Esophagus squamous epithelium (tissue), 4 donors: ENCODE measurements at regions not wholly inside any gene's neighbourhood (a gene's known extent, or its start where the extent isn't known, plus 50 kb on each side); places are given as distances from the start of the nearest gene placed in this dataset.

Experiments
- POLR2A ChIP-seq, 4 donors: fragments of 450-650 bp; IDR thresholded peaks; one replicate each; pipeline ENCODE4 v1.6.1; 2017; ENCODE audit warnings: antibody characterized with exemption in 4 of 4, mild to moderate bottlenecking in 4 of 4, moderate library complexity in 3 of 4
- TF ChIP-seq, protein P1 (sequence below), 6 experiments: fragments of 450-650 bp in 4 of 6; fragments of 200-600 bp in 2 of 6; sonication (generic) in 2 of 6; IDR thresholded peaks; one replicate each; pipeline ENCODE4 v1.5.1; 2016 to 2019; ENCODE audit warnings: antibody characterized with exemption in 6 of 6, mild to moderate bottlenecking in 4 of 6, moderate library complexity in 4 of 6

DNA sequence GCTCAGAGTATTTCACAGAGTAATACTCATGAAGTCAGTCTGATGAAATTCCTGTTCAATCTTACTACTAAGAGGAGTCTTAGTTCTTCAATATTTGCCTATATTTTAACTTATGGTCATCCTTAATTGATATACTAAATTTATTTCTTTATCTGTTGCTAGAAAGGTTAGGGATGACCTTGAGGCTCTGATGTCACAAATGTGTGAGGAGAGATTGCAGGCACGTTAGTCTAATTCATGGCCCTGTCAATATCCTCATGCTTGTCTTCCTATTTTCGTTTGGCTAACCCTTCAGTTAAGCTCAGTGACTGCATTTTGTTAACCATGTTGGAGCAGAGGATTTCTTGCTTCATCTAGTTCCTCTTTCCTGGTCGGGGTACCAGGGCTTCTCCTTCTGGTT lies 704.7 kb upstream of the COBL start:
- TF ChIP-seq, protein P1, sequence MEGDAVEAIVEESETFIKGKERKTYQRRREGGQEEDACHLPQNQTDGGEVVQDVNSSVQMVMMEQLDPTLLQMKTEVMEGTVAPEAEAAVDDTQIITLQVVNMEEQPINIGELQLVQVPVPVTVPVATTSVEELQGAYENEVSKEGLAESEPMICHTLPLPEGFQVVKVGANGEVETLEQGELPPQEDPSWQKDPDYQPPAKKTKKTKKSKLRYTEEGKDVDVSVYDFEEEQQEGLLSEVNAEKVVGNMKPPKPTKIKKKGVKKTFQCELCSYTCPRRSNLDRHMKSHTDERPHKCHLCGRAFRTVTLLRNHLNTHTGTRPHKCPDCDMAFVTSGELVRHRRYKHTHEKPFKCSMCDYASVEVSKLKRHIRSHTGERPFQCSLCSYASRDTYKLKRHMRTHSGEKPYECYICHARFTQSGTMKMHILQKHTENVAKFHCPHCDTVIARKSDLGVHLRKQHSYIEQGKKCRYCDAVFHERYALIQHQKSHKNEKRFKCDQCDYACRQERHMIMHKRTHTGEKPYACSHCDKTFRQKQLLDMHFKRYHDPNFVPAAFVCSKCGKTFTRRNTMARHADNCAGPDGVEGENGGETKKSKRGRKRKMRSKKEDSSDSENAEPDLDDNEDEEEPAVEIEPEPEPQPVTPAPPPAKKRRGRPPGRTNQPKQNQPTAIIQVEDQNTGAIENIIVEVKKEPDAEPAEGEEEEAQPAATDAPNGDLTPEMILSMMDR (IDR thresholded peaks at IDR 0.05): no peak
- no peak for TF ChIP-seq POLR2A (IDR thresholded peaks at IDR 0.05)
